Sciatic nerve (tissue), 2 donors: ENCODE measurements at regions not wholly inside any gene's neighbourhood (a gene's known extent, or its start where the extent isn't known, plus 50 kb on each side); places are given as distances from the start of the nearest gene placed in this dataset.
"Not testable (repeated sequence)": the region's sequence is repeated elsewhere in the genome, so short reads cannot be mapped to it uniquely, and the experiment has no call there.

Experiments used
- ATAC-seq: fragments of 200-7000 bp; cut with Tn5 transposase; one replicate; pipeline ENCODE4 v1.9.1; 2020; ENCODE audit warnings: mild to moderate bottlenecking, moderate library complexity
- DNase-seq: peaks from one replicate; pipeline ENCODE4 v3.0.0-alpha.2; 2020; ENCODE audit warnings: low spot score
- intact Hi-C: fragments of 100-400 bp; cut with DNase I; formaldehyde crosslinking; loops from one replicate; pipeline ENCODE4 v1.14.2; 2022
- donor health status: DM: no; HTN: no; CAD: no.
- donor health status: DM: no; HTN: no; CAD: no.

DNA sequence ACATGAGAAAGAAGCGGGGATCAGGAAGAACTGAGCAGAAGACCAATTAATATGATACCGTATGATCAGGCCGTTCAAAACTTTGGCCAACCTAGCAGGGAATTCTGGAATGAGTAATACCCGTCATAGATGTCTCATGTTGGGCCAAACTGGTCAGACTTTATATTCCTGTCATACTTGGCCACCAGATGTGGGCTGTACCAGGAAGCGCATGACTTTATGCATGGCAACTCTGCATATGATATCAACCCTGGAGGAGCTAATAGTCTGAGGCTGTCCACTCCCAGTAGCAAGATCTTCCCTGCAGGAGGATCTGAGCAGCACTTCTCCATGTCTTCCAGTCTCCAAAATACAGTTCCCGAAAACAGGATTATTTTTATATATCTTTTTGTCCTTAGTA, 68.5 kb upstream of the NAA35 start:
- intact Hi-C loops, result no loop called here
- ATAC-seq, result no peak
- no peak for DNase-seq

- no peak for DNase-seq
- intact Hi-C loops, result no loop called here
- ATAC-seq, result no peak
Measured at GRCh38 chr9:85876628-85877027, 64.3 kb upstream of the NAA35 start.

GRCh38 chr9:85878872-85879597, 61.9 kb upstream of the NAA35 start:
- intact Hi-C loops, DNase-seq, ATAC-seq: not testable (repeated sequence)

DNA sequence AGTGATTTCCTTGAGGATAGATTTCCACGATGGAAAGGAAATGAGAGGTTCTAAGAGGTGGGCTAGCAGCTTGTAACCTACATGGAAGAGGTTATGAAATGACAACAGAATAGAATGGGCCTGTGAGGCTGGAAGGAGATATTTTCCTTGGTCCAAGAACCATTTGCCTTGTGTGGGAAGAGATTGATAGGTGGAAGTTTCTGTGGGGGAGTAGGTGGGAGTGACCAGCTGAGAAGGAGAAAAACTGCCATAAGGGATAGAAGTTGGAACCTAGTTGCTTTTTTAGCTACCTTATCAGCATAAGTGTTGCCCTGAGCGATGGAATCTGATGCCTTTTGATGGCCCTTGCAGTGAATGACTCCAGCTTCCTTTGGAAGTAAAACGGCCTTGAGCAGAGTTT, 60.4 kb upstream of the NAA35 start:
- ATAC-seq, intact Hi-C loops, DNase-seq: not testable (repeated sequence)

GRCh38 chr9:85884256-85884655, 56.7 kb upstream of the NAA35 start:
- intact Hi-C loops, result no loop called here
- ATAC-seq, result no peak
- DNase-seq, result no peak

- ATAC-seq (no peak), DNase-seq (no peak)
- intact Hi-C loops, result no loop called here
Measured at GRCh38 chr9:85890962-85891361, 50.0 kb upstream of the NAA35 start.
